ENCODE measurements at regions not wholly inside any gene's neighbourhood (a gene's known extent, or its start where the extent isn't known, plus 50 kb on each side); places are given as distances from the start of the nearest gene placed in this dataset.

DNA sequence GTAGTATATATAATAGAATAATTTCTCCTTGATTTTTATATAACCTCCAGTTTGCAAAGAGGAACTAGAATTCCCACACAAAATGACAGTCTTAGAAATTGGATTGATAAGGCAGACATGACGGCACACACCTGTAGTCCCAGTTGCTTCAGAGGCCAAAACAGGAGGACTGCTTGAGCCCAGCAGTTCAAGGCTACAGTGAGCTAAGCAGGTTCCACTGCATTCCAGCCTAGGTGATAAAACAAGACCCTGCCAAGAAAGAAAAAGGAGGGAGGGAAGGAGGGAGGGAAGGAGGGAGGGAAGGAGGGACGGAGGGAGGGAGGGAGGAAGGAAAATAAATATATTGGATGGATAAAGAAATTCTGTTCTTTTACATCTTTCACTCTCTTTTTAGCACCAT is 77.6 kb upstream of the SASH1 start:
- intact Hi-C loops (cut with micrococcal nuclease), result no loop called here
- ATAC-seq (no peak), DNase-seq (no peak)
- no peak overlapping the region for H3K27ac Mint-ChIP-seq
- Histone ChIP-seq H3K9me3 (ENCODE audit: control insufficient read depth in 2 of 3, low read length in 3 of 3) (no peaks in the 10 kb centered on the region), H3K27ac (ENCODE audit: low read depth, low read length) (no peak overlapping the region), H3K27me3 (ENCODE audit: control insufficient read depth in 2 of 2, insufficient read depth in 2 of 2, low read length in 2 of 2) (no peaks in the 10 kb centered on the region), H3K4me3 (ENCODE audit: low read length) (no peak overlapping the region), H3K4me1 (ENCODE audit: control insufficient read depth in 2 of 2, insufficient read depth in 2 of 2, low read length in 2 of 2) (no peaks in the 10 kb centered on the region), H3K36me3 (ENCODE audit: control insufficient read depth in 2 of 3, insufficient read depth in 3 of 3, low read length in 3 of 3) (no peaks in the 10 kb centered on the region)
- peaks cover 0 to 5% (median 0%) of the 10 kb centered on the region in 11 donors for H3K9me3 Mint-ChIP-seq
- H3K27me3 Mint-ChIP-seq, result peaks cover 7 to 18% (median 15%) of the 10 kb centered on the region in 5 donors
- no peaks in the 10 kb centered on the region for H3K36me3 Mint-ChIP-seq
- no peak overlapping the region for H3K4me3 Mint-ChIP-seq
- no peaks in the 10 kb centered on the region for H3K4me1 Mint-ChIP-seq
- ChIA-PET POLR2A (no interaction called here), CTCF (no interaction called here)

DNA sequence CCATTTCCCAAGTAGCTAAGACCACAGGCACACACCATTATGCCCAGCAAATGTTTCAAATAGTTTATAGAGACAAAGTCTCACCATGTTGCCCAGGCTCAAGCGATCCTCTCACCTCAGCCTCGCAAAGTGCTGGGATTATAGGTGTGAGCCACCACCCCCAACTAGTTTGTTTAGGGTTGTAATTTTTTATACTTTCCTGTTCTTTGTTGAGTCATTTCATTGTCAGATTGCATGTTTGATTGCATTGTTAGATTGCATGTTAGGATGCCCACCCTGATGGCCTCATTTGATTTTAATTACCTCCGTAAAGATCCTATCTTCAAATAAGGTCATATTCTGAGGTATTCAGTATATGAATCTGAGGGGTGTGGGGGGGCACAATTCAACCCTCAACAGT is 73.3 kb upstream of the SASH1 start:
- ChIA-PET POLR2A (no interaction called here), CTCF (no interaction called here)
- Histone ChIP-seq H3K9me3 (ENCODE audit: control insufficient read depth in 2 of 3, low read length in 3 of 3) (no peaks in the 10 kb centered on the region), H3K4me3 (ENCODE audit: low read length) (no peak overlapping the region), H3K27ac (ENCODE audit: low read depth, low read length) (no peak overlapping the region), H3K36me3 (ENCODE audit: control insufficient read depth in 2 of 3, insufficient read depth in 3 of 3, low read length in 3 of 3) (no peaks in the 10 kb centered on the region), H3K4me1 (ENCODE audit: control insufficient read depth in 2 of 2, insufficient read depth in 2 of 2, low read length in 2 of 2) (no peaks in the 10 kb centered on the region), H3K27me3 (ENCODE audit: control insufficient read depth in 2 of 2, insufficient read depth in 2 of 2, low read length in 2 of 2) (no peaks in the 10 kb centered on the region)
- peaks cover 0 to 2% (median 0%) of the 10 kb centered on the region in 11 donors for H3K9me3 Mint-ChIP-seq
- intact Hi-C loops (cut with micrococcal nuclease), result no loop called here
- H3K4me3 Mint-ChIP-seq, result no peak overlapping the region
- H3K36me3 Mint-ChIP-seq, result no peaks in the 10 kb centered on the region
- no peak for DNase-seq
- ATAC-seq, result no peak
- no peak overlapping the region for H3K27ac Mint-ChIP-seq
- H3K27me3 Mint-ChIP-seq, result peaks cover 6 to 20% (median 14%) of the 10 kb centered on the region in 5 donors
- no peaks in the 10 kb centered on the region for H3K4me1 Mint-ChIP-seq

DNA sequence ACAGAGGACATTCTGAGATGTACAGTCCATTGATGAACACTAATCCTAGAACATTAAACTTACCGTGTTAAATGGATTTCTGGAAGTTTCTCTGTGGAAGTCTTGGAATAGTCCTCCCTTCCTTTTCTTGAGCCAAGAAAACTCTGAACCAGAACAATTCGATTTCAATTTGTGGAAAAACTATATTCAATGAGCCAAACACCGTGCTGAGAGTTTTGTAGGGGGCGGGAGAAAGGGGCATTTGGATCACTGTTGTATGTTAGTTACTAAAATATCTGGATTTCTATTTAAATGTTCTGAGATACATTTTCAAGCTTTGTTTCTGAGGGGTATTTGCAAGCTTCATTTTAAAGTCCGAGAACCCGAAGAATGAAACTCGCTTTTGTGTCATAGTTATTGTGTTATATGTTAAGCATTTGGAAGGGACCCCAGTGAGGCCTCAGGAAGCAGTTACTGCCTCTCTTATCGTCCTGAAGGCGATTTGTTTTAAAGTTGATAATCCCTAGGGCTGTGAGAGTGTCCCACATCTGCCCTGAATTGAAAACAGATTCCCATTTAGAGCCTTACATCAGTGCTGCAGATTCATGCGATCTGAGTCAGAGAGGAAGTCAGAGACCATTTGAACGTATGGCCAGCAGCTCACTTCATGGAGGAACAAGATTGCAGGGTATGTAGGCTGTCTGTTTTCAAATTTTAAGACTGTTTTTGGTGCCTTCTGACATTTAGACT is 70.8 kb upstream of the SASH1 start:
- POLR2A ChIA-PET, result no interaction called here
- Mint-ChIP-seq H3K36me3 (no peaks in the 10 kb centered on the region), H3K4me1 (no peaks in the 10 kb centered on the region)

DNA sequence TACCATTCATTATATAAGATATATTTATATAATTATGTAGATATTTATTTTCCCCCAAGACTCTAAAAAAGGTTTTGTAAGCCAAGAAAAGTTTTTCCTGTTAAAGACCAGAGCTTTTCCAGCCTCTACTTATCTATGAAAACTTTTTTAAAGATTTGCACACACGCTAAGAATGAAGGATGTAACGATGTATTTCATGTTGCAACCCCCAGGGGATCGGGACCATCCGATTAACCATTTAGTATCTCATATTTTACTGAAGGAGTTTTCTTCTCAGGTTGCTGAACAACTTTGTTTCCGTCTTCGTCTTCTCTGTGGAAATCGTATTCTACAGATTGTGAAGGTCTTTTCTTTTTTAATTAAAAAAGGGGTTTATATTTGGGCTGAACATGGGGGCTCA is 70.0 kb upstream of the SASH1 start:
- Histone ChIP-seq H3K27ac (ENCODE audit: low read depth, low read length) (no peak overlapping the region), H3K4me1 (ENCODE audit: control insufficient read depth in 2 of 2, insufficient read depth in 2 of 2, low read length in 2 of 2) (no peaks in the 10 kb centered on the region), H3K27me3 (ENCODE audit: control insufficient read depth in 2 of 2, insufficient read depth in 2 of 2, low read length in 2 of 2) (no peaks in the 10 kb centered on the region), H3K4me3 (ENCODE audit: low read length) (no peak overlapping the region), H3K9me3 (ENCODE audit: control insufficient read depth in 2 of 3, low read length in 3 of 3) (no peaks in the 10 kb centered on the region), H3K36me3 (ENCODE audit: control insufficient read depth in 2 of 3, insufficient read depth in 3 of 3, low read length in 3 of 3) (no peaks in the 10 kb centered on the region)
- Mint-ChIP-seq H3K27me3 (peaks cover 11 to 20% (median 17%) of the 10 kb centered on the region in 5 donors), H3K9me3 (peaks cover 0 to 3% (median 0%) of the 10 kb centered on the region in 11 donors), H3K4me3 (no peak overlapping the region), H3K36me3 (no peaks in the 10 kb centered on the region), H3K4me1 (no peaks in the 10 kb centered on the region), H3K27ac (no peak overlapping the region)
- intact Hi-C loops (cut with micrococcal nuclease), result no loop called here
- DNase-seq (no peak), ATAC-seq (no peak)
- ChIA-PET CTCF (no interaction called here), POLR2A (no interaction called here)

More for the DNA sequence above, 70.8 kb upstream of the SASH1 start:
- Mint-ChIP-seq H3K27ac (no peak overlapping the region), H3K9me3 (peaks cover 0 to 3% (median 0%) of the 10 kb centered on the region in 11 donors), H3K4me3 (no peak overlapping the region), H3K27me3 (peaks cover 7 to 20% (median 17%) of the 10 kb centered on the region in 5 donors)
- H3K4me1 ChIP-seq (ENCODE audit: control insufficient read depth in 2 of 2, insufficient read depth in 2 of 2, low read length in 2 of 2), result no peaks in the 10 kb centered on the region
- no peaks in the 10 kb centered on the region for H3K36me3 ChIP-seq (ENCODE audit: control insufficient read depth in 2 of 3, insufficient read depth in 3 of 3, low read length in 3 of 3)
- no peaks in the 10 kb centered on the region for H3K27me3 ChIP-seq (ENCODE audit: control insufficient read depth in 2 of 2, insufficient read depth in 2 of 2, low read length in 2 of 2)
- intact Hi-C loops (cut with micrococcal nuclease), result no loop called here
- ATAC-seq (no peak), DNase-seq (no peak)
- no peak overlapping the region for H3K4me3 ChIP-seq (ENCODE audit: low read length)
- no peak overlapping the region for H3K27ac ChIP-seq (ENCODE audit: low read depth, low read length)
- no peaks in the 10 kb centered on the region for H3K9me3 ChIP-seq (ENCODE audit: control insufficient read depth in 2 of 3, low read length in 3 of 3)
- CTCF ChIA-PET, result no interaction called here

DNA sequence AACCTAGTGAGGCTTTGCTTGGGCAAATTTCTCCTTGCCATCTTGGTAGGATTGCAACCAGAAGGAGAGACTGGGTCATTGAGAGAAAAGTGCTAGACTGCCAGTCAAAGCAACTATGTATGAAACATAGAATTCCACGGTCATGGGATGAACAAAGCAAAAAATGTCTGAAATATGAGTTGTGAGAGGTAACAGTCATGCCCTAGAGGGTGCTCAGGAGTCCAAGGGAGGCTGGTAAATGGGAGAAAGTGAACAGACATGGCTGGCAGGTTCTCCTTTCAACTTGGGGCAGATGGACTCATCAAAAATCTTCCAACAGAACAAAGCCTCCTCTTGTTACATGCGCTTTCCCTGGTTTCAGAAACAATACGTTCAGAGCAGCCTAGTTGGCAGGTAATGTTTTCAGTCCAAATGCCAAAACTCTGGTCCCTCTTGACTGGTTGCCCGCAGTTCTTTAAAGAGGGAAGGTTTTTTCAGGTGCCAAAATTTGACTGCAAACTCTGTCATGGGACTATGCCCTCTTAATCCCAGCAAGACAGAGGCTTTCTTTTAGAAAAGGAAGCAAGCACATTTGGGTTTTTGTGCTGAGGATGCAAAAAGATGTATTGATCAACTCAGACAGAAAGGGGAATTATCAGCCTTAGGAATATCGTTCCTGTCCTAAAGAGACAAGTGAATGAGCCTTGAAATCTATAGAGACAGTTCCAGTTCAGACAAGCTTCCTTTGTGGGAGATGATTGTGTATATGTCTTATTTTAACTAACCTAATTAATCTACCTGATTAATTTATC is 68.5 kb upstream of the SASH1 start:
- no peak overlapping the region for H3K27ac Mint-ChIP-seq
- no peaks in the 10 kb centered on the region for H3K27me3 ChIP-seq (ENCODE audit: control insufficient read depth in 2 of 2, insufficient read depth in 2 of 2, low read length in 2 of 2)
- H3K27ac ChIP-seq (ENCODE audit: low read depth, low read length), result no peak overlapping the region
- H3K4me1 Mint-ChIP-seq, result no peaks in the 10 kb centered on the region
- intact Hi-C loops (cut with micrococcal nuclease), result no loop called here
- no peak overlapping the region for H3K4me3 ChIP-seq (ENCODE audit: low read length)
- peaks cover 0 to 3% (median 0%) of the 10 kb centered on the region in 11 donors for H3K9me3 Mint-ChIP-seq
- ChIA-PET POLR2A (no interaction called here), CTCF (no interaction called here)
- H3K27me3 Mint-ChIP-seq, result peaks cover 11 to 20% (median 14%) of the 10 kb centered on the region in 5 donors
- no peaks in the 10 kb centered on the region for H3K36me3 ChIP-seq (ENCODE audit: control insufficient read depth in 2 of 3, insufficient read depth in 3 of 3, low read length in 3 of 3)
- H3K9me3 ChIP-seq (ENCODE audit: control insufficient read depth in 2 of 3, low read length in 3 of 3), result no peaks in the 10 kb centered on the region
- ATAC-seq, result no peak
- no peak for DNase-seq
- H3K4me3 Mint-ChIP-seq, result no peak overlapping the region
- H3K36me3 Mint-ChIP-seq, result no peaks in the 10 kb centered on the region
- no peaks in the 10 kb centered on the region for H3K4me1 ChIP-seq (ENCODE audit: control insufficient read depth in 2 of 2, insufficient read depth in 2 of 2, low read length in 2 of 2)

DNA sequence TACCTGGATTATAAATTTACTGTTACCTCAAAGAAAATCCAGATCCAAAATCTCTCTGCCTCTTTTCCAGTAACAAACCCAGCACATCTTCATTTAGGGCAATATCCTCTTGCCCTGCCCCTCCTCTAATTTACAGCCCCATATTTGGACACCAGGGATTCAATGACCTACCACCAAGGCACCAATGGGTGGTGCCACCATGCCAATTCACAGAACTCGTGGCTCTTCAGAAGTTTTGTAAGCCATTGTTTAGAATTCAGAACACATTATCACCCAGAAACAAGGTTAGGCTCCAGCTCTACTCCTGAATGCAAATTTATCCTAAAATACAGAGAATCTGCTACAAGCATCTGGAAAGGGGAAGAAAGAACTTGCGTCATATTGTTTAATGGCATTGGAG is 67.8 kb upstream of the SASH1 start:
- ChIA-PET CTCF (no interaction called here), POLR2A (no interaction called here)
- intact Hi-C loops (cut with micrococcal nuclease), result no loop called here
- Histone ChIP-seq H3K4me1 (ENCODE audit: control insufficient read depth in 2 of 2, insufficient read depth in 2 of 2, low read length in 2 of 2) (no peaks in the 10 kb centered on the region), H3K27me3 (ENCODE audit: control insufficient read depth in 2 of 2, insufficient read depth in 2 of 2, low read length in 2 of 2) (no peaks in the 10 kb centered on the region), H3K36me3 (ENCODE audit: control insufficient read depth in 2 of 3, insufficient read depth in 3 of 3, low read length in 3 of 3) (no peaks in the 10 kb centered on the region), H3K27ac (ENCODE audit: low read depth, low read length) (no peak overlapping the region), H3K4me3 (ENCODE audit: low read length) (no peak overlapping the region), H3K9me3 (ENCODE audit: control insufficient read depth in 2 of 3, low read length in 3 of 3) (no peaks in the 10 kb centered on the region)
- H3K27me3 Mint-ChIP-seq, result peaks cover 10 to 20% (median 11%) of the 10 kb centered on the region in 5 donors
- H3K4me3 Mint-ChIP-seq, result no peak overlapping the region
- H3K4me1 Mint-ChIP-seq, result no peaks in the 10 kb centered on the region
- peaks cover 0 to 3% (median 0%) of the 10 kb centered on the region in 11 donors for H3K9me3 Mint-ChIP-seq
- DNase-seq (no peak), ATAC-seq (no peak)
- no peaks in the 10 kb centered on the region for H3K36me3 Mint-ChIP-seq
- no peak overlapping the region for H3K27ac Mint-ChIP-seq

DNA sequence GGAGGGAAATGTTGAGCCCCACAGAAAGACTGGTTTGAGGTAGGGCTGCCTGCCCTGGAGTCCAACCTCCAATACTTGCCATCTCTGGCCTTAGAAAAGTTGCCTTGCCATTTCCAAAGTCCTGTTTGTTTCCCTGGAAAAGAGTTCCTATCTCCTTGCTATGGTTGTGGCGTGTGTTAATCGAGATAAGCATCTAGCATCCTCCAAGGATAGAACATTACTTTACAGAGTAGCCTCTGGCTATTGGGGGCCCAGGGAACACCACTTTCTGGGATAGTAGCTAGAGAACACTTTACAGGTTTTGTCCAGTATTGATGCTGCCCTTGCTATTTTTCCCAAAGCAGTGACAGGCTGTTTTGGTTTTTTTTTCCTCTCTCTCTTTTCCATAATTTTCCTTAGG is 57.4 kb upstream of the SASH1 start:
- H3K9me3 ChIP-seq (ENCODE audit: control insufficient read depth in 2 of 3, low read length in 3 of 3), result no peaks in the 10 kb centered on the region
- H3K4me1 ChIP-seq (ENCODE audit: control insufficient read depth in 2 of 2, insufficient read depth in 2 of 2, low read length in 2 of 2), result no peaks in the 10 kb centered on the region
- H3K36me3 ChIP-seq (ENCODE audit: control insufficient read depth in 2 of 3, insufficient read depth in 3 of 3, low read length in 3 of 3), result no peaks in the 10 kb centered on the region
- no peak for DNase-seq
- POLR2A ChIA-PET, result no interaction called here
- no peaks in the 10 kb centered on the region for H3K27me3 ChIP-seq (ENCODE audit: control insufficient read depth in 2 of 2, insufficient read depth in 2 of 2, low read length in 2 of 2)
- CTCF ChIA-PET, result no interaction called here
- H3K27ac ChIP-seq (ENCODE audit: low read depth, low read length), result no peak overlapping the region
- Mint-ChIP-seq H3K9me3 (peaks cover 0 to 2% (median 0%) of the 10 kb centered on the region in 11 donors), H3K4me3 (no peak overlapping the region), H3K27ac (no peak overlapping the region), H3K27me3 (peaks cover 0 to 14% (median 5%) of the 10 kb centered on the region in 5 donors), H3K4me1 (no peaks in the 10 kb centered on the region), H3K36me3 (no peaks in the 10 kb centered on the region)
- ATAC-seq, result no peak
- H3K4me3 ChIP-seq (ENCODE audit: low read length), result no peak overlapping the region
- intact Hi-C loops (cut with micrococcal nuclease), result no loop called here

All from naive thymus-derived CD4-positive, alpha-beta T cell (primary cell).